ENCODE measurements at regions not wholly inside any gene's neighbourhood (a gene's known extent, or its start where the extent isn't known, plus 50 kb on each side); places are given as distances from the start of the nearest gene placed in this dataset.

GRCh38 chr9:116009420-116009819 lies 144.2 kb upstream of the PAPPA start:
- FAIRE-seq (no peak), DNase-seq (ENCODE audit: low read depth, low spot score) (no peak)
- Histone ChIP-seq H3K9ac (ENCODE audit: control insufficient read depth, extremely low read depth, insufficient read depth, low read length) (no peak overlapping the region), H3K9me1 (ENCODE audit: control insufficient read depth, extremely low read depth, insufficient read depth, low read length) (no peaks in the 10 kb centered on the region), H3K9me3 (ENCODE audit: control insufficient read depth, low read depth, low read length) (no peaks in the 10 kb centered on the region), H3K36me3 (ENCODE audit: control insufficient read depth in 2 of 2, extremely low read depth in 1 of 2, insufficient read depth in 2 of 2, low read length in 2 of 2) (no peaks in the 10 kb centered on the region), H2AFZ (ENCODE audit: control insufficient read depth, low read length) (no peak overlapping the region), H4K20me1 (ENCODE audit: control insufficient read depth, extremely low read depth, insufficient read depth, low read length) (no peaks in the 10 kb centered on the region), H3K4me1 (ENCODE audit: control insufficient read depth, extremely low read depth, insufficient read depth, low read length) (no peaks in the 10 kb centered on the region), H3K79me2 (ENCODE audit: control insufficient read depth, insufficient read depth, low read length) (no peaks in the 10 kb centered on the region), H3K27me3 (ENCODE audit: control insufficient read depth, extremely low read depth, insufficient read depth, low read length) (no peaks in the 10 kb centered on the region), H3K27ac (ENCODE audit: control insufficient read depth, insufficient read depth, low read length) (no peak overlapping the region), H3K4me2 (ENCODE audit: control insufficient read depth, extremely low read depth, insufficient read depth, low read depth, low read length) (no peak overlapping the region), H3K4me3 (ENCODE audit: control insufficient read depth in 2 of 3, extremely low read depth in 1 of 3, insufficient read depth in 2 of 3, low read depth in 1 of 3, low read length in 3 of 3) (no peak overlapping the region)
- dilution Hi-C loops (cut with MboI; ENCODE audit: extremely low pct_ligation_motif_present, low sequenced_read_pairs), result no loop called here
- no peak for TF ChIP-seq CTCF (optimal IDR thresholded peaks at IDR 0.05 in 1 of 3, IDR thresholded peaks at IDR 0.05 in 1 of 3, conservative IDR thresholded peaks at IDR 0.05 in 1 of 3; ENCODE audit: extremely low read depth in 1 of 3, insufficient read depth in 2 of 3, low read length in 3 of 3)
- TF ChIP-seq EZH2 (IDR thresholded peaks at IDR 0.05; ENCODE audit: low read length), result no peak

GRCh38 chr9:116015855-116016254 lies 137.7 kb upstream of the PAPPA start:
- no peaks in the 10 kb centered on the region for H3K36me3 ChIP-seq (ENCODE audit: control insufficient read depth in 2 of 2, extremely low read depth in 1 of 2, insufficient read depth in 2 of 2, low read length in 2 of 2)
- no peak overlapping the region for H3K4me3 ChIP-seq (ENCODE audit: control insufficient read depth in 2 of 3, extremely low read depth in 1 of 3, insufficient read depth in 2 of 3, low read depth in 1 of 3, low read length in 3 of 3)
- DNase-seq (ENCODE audit: low read depth, low spot score) (no peak), FAIRE-seq (peak; percentile 39)
- no peaks in the 10 kb centered on the region for H3K79me2 ChIP-seq (ENCODE audit: control insufficient read depth, insufficient read depth, low read length)
- H3K9me1 ChIP-seq (ENCODE audit: control insufficient read depth, extremely low read depth, insufficient read depth, low read length), result no peaks in the 10 kb centered on the region
- dilution Hi-C loops (cut with MboI; ENCODE audit: extremely low pct_ligation_motif_present, low sequenced_read_pairs), result no loop called here
- H3K9ac ChIP-seq (ENCODE audit: control insufficient read depth, extremely low read depth, insufficient read depth, low read length), result no peak overlapping the region
- no peak overlapping the region for H2AFZ ChIP-seq (ENCODE audit: control insufficient read depth, low read length)
- no peak overlapping the region for H3K4me2 ChIP-seq (ENCODE audit: control insufficient read depth, extremely low read depth, insufficient read depth, low read depth, low read length)
- TF ChIP-seq CTCF (optimal IDR thresholded peaks at IDR 0.05 in 1 of 3, IDR thresholded peaks at IDR 0.05 in 1 of 3, conservative IDR thresholded peaks at IDR 0.05 in 1 of 3; ENCODE audit: extremely low read depth in 1 of 3, insufficient read depth in 2 of 3, low read length in 3 of 3) (no peak), EZH2 (IDR thresholded peaks at IDR 0.05; ENCODE audit: low read length) (no peak)
- no peak overlapping the region for H3K27ac ChIP-seq (ENCODE audit: control insufficient read depth, insufficient read depth, low read length)
- H3K4me1 ChIP-seq (ENCODE audit: control insufficient read depth, extremely low read depth, insufficient read depth, low read length), result no peaks in the 10 kb centered on the region
- no peaks in the 10 kb centered on the region for H3K9me3 ChIP-seq (ENCODE audit: control insufficient read depth, low read depth, low read length)
- no peaks in the 10 kb centered on the region for H4K20me1 ChIP-seq (ENCODE audit: control insufficient read depth, extremely low read depth, insufficient read depth, low read length)
- no peaks in the 10 kb centered on the region for H3K27me3 ChIP-seq (ENCODE audit: control insufficient read depth, extremely low read depth, insufficient read depth, low read length)
